ENCODE measurements at regions not wholly inside any gene's neighbourhood (a gene's known extent, or its start where the extent isn't known, plus 50 kb on each side); places are given as distances from the start of the nearest gene placed in this dataset.

- TF ChIP-seq CTCF (IDR thresholded peaks at IDR 0.05), result no peak
- TF ChIP-seq POLR2A (IDR thresholded peaks at IDR 0.05), result no peak
Measured at GRCh38 chr4:104393655-104394324, 100.9 kb downstream of the CXXC4 start.
